GM23248 (cell line): ENCODE measurements at regions not wholly inside any gene's neighbourhood (a gene's known extent, or its start where the extent isn't known, plus 50 kb on each side); places are given as distances from the start of the nearest gene placed in this dataset.

ENCODE experiments used
- DNase-seq: peaks from one replicate; pipeline ENCODE4 v3.0.0-alpha.2; 2015
- H2AFZ ChIP-seq: fragments of 200-600 bp; sonication (generic); 2 replicates; pipeline ENCODE4 v1.6.1; 2016; ENCODE audit warnings: antibody characterized with exemption
- H3F3A ChIP-seq: fragments of 200-600 bp; sonication (generic); 2 replicates; pipeline ENCODE4 v1.6.1; 2016; ENCODE audit warnings: mild to moderate bottlenecking, antibody characterized with exemption, mixed run types; ENCODE audit not compliant: insufficient read depth
- H3K27ac ChIP-seq: fragments of 200-600 bp; sonication (generic); 2 replicates; pipeline ENCODE4 v1.5.1; 2016; ENCODE audit warnings: mild to moderate bottlenecking
- H3K27me3 ChIP-seq: fragments of 200-600 bp; sonication (generic); replicated peaks from 2 replicates; pipeline ENCODE4 v1.6.1; 2016; ENCODE audit warnings: mild to moderate bottlenecking; ENCODE audit not compliant: insufficient read depth
- H3K36me3 ChIP-seq: fragments of 200-600 bp; sonication (generic); 2 replicates; pipeline ENCODE4 v1.6.1; 2016; ENCODE audit warnings: low read depth, mild to moderate bottlenecking
- H3K4me1 ChIP-seq: fragments of 200-600 bp; sonication (generic); 2 replicates; pipeline ENCODE4 v1.6.1; 2016; ENCODE audit warnings: mild to moderate bottlenecking; ENCODE audit not compliant: insufficient read depth
- H3K4me2 ChIP-seq: fragments of 200-600 bp; sonication (generic); one replicate; pipeline ENCODE4 v1.6.1; 2016; ENCODE audit warnings: mild to moderate bottlenecking; ENCODE audit not compliant: unreplicated experiment
- H3K4me3 ChIP-seq: fragments of 200-600 bp; sonication (generic); 2 replicates; pipeline ENCODE4 v1.5.1; 2016; ENCODE audit warnings: mild to moderate bottlenecking
- H3K79me2 ChIP-seq: fragments of 200-600 bp; sonication (generic); 2 replicates; pipeline ENCODE4 v1.6.1; 2016; ENCODE audit warnings: mild to moderate bottlenecking; ENCODE audit not compliant: insufficient read depth
- H3K9ac ChIP-seq: fragments of 200-600 bp; sonication (generic); 2 replicates; pipeline ENCODE4 v1.6.1; 2016; ENCODE audit warnings: mild to moderate bottlenecking
- H3K9me2 ChIP-seq: fragments of 200-600 bp; sonication (generic); 2 replicates; pipeline ENCODE4 v1.6.1; 2016; ENCODE audit warnings: mixed run types, mild to moderate bottlenecking, moderate library complexity; ENCODE audit not compliant: insufficient read depth
- H3K9me3 ChIP-seq: fragments of 200-600 bp; sonication (generic); one replicate; pipeline ENCODE4 v1.6.1; 2017; ENCODE audit warnings: low read depth
- H4K20me1 ChIP-seq: fragments of 200-600 bp; sonication (generic); 2 replicates; pipeline ENCODE4 v1.6.0; 2016; ENCODE audit not compliant: insufficient read depth
- EZH2 ChIP-seq: fragments of 200-600 bp; sonication (generic); IDR thresholded peaks from 2 replicates; pipeline ENCODE4 v1.6.1; 2018; ENCODE audit warnings: antibody characterized with exemption, mild to moderate bottlenecking; ENCODE audit not compliant: insufficient read depth, poor library complexity, severe bottlenecking
- EZH2phosphoT487 ChIP-seq: fragments of 200-600 bp; sonication (generic); IDR thresholded peaks from 2 replicates; pipeline ENCODE4 v1.6.1; 2018; ENCODE audit warnings: antibody characterized with exemption, moderate library complexity, mild to moderate bottlenecking, low read depth; ENCODE audit not compliant: insufficient read depth
- WGBS, 2 experiments: methylation state at CpG; one replicate each; pipeline ENCODE4 v1.1.6; 2015 to 2017; ENCODE audit warnings: low lambda C conversion rate in 2 of 2, low coverage in 1 of 2; ENCODE audit errors: missing lambda C conversion rate in 2 of 2; 5-methylcytosine and 5-hydroxymethylcytosine counted together
- in situ Hi-C: fragments of 300-500 bp; cut with MboI; formaldehyde crosslinking; loops from 2 replicates; pipeline ENCODE4 v1.15.0; 2020

- DNase-seq = no peak
- no peaks in the 10 kb centered on the region for H3K27me3 ChIP-seq
- in situ Hi-C loops = no loop called here
- H3F3A ChIP-seq = no peaks in the 10 kb centered on the region
- no peak overlapping the region for H3K4me2 ChIP-seq
- H3K9me2 ChIP-seq = no peaks in the 10 kb centered on the region; the same call in 1 of the 2 replicates
- no peaks in the 10 kb centered on the region for H3K36me3 ChIP-seq
- H3K9ac ChIP-seq = no peak overlapping the region
- no peaks in the 10 kb centered on the region for H3K9me3 ChIP-seq
- H3K27ac ChIP-seq = no peak overlapping the region
- no peak overlapping the region for H3K4me3 ChIP-seq
- H2AFZ ChIP-seq = no peak overlapping the region
- H3K4me1 ChIP-seq = no peaks in the 10 kb centered on the region; the same call in 1 of the 2 replicates
- TF ChIP-seq EZH2phosphoT487 (no peak), EZH2 (no peak)
- 43 to 54% methylated on average over 4 of the region's 4 CpGs for WGBS, 2 experiments
- no peaks in the 10 kb centered on the region for H3K79me2 ChIP-seq
- no peaks in the 10 kb centered on the region for H4K20me1 ChIP-seq
Measured at GRCh38 chr1:88139633-88140032, 544.4 kb upstream of the PKN2 start.

GRCh38 chr1:88140325-88140724 lies 543.7 kb upstream of the PKN2 start:
- H4K20me1 ChIP-seq = no peaks in the 10 kb centered on the region
- H3K9ac ChIP-seq = no peak overlapping the region
- in situ Hi-C loops = no loop called here
- no peak for DNase-seq
- H2AFZ ChIP-seq = no peak overlapping the region
- no peak overlapping the region for H3K4me3 ChIP-seq
- no peak overlapping the region for H3K4me2 ChIP-seq
- H3K36me3 ChIP-seq = no peaks in the 10 kb centered on the region
- TF ChIP-seq EZH2phosphoT487 (no peak), EZH2 (no peak)
- no peaks in the 10 kb centered on the region; the same call in 1 of the 2 replicates for H3K4me1 ChIP-seq
- no peaks in the 10 kb centered on the region for H3K79me2 ChIP-seq
- no peak overlapping the region for H3K27ac ChIP-seq
- H3K9me3 ChIP-seq = no peaks in the 10 kb centered on the region
- H3K27me3 ChIP-seq = no peaks in the 10 kb centered on the region
- no peaks in the 10 kb centered on the region; the same call in 1 of the 2 replicates for H3K9me2 ChIP-seq
- WGBS, 2 experiments = 83 to 89% methylated on average over 1 of the region's 1 CpG
- H3F3A ChIP-seq = no peaks in the 10 kb centered on the region

GRCh38 chr1:88141499-88142074 lies 542.5 kb upstream of the PKN2 start:
- no peaks in the 10 kb centered on the region for H3K27me3 ChIP-seq
- no peak for DNase-seq
- no peaks in the 10 kb centered on the region for H3K9me3 ChIP-seq
- H3K9ac ChIP-seq = no peak overlapping the region
- WGBS, 2 experiments = 45 to 50% methylated on average over 6 of the region's 6 CpGs
- H2AFZ ChIP-seq = no peak overlapping the region
- H3K4me2 ChIP-seq = no peak overlapping the region
- no peaks in the 10 kb centered on the region for H3K79me2 ChIP-seq
- H3K4me3 ChIP-seq = no peak overlapping the region
- no peaks in the 10 kb centered on the region for H3F3A ChIP-seq
- H3K4me1 ChIP-seq = no peaks in the 10 kb centered on the region; the same call in 1 of the 2 replicates
- no peaks in the 10 kb centered on the region for H3K36me3 ChIP-seq
- TF ChIP-seq EZH2 = no peak
- no peak for TF ChIP-seq EZH2phosphoT487
- no peak overlapping the region for H3K27ac ChIP-seq
- no peaks in the 10 kb centered on the region; the same call in 1 of the 2 replicates for H3K9me2 ChIP-seq
- H4K20me1 ChIP-seq = no peaks in the 10 kb centered on the region
- in situ Hi-C loops = no loop called here

GRCh38 chr1:88145752-88146151 lies 538.3 kb upstream of the PKN2 start:
- no peak for DNase-seq
- in situ Hi-C loops = no loop called here
- 62 to 64% methylated on average over 3 of the region's 3 CpGs for WGBS, 2 experiments

More at GRCh38 chr1:88145752-88146151, 538.3 kb upstream of the PKN2 start:
- H3K36me3 ChIP-seq = no peaks in the 10 kb centered on the region
- no peaks in the 10 kb centered on the region; the same call in 1 of the 2 replicates for H3K9me2 ChIP-seq
- no peaks in the 10 kb centered on the region for H4K20me1 ChIP-seq
- TF ChIP-seq EZH2phosphoT487 (no peak), EZH2 (no peak)
- H3K4me2 ChIP-seq = no peak overlapping the region
- H3K9ac ChIP-seq = no peak overlapping the region
- no peaks in the 10 kb centered on the region; the same call in 1 of the 2 replicates for H3K4me1 ChIP-seq
- no peak overlapping the region for H2AFZ ChIP-seq
- no peaks in the 10 kb centered on the region for H3K27me3 ChIP-seq
- H3K9me3 ChIP-seq = no peaks in the 10 kb centered on the region
- no peak overlapping the region for H3K27ac ChIP-seq
- H3K79me2 ChIP-seq = no peaks in the 10 kb centered on the region
- no peak overlapping the region for H3K4me3 ChIP-seq
- no peaks in the 10 kb centered on the region for H3F3A ChIP-seq
